Stimulated activated CD8-positive, alpha-beta memory T cell treated with anti-CD3 and anti-CD28 coated beads, Interleukin-7, amount 100 ng/mL, for 24 hours (primary cell): ENCODE measurements at regions not wholly inside any gene's neighbourhood (a gene's known extent, or its start where the extent isn't known, plus 50 kb on each side); places are given as distances from the start of the nearest gene placed in this dataset.
"Not testable (repeated sequence)": the region's sequence is repeated elsewhere in the genome, so short reads cannot be mapped to it uniquely, and the experiment has no call there.

Experiments used
- DNase-seq: peaks from one replicate; pipeline ENCODE4 v3.0.0-alpha.2; 2020; ENCODE audit warnings: low read depth

DNA sequence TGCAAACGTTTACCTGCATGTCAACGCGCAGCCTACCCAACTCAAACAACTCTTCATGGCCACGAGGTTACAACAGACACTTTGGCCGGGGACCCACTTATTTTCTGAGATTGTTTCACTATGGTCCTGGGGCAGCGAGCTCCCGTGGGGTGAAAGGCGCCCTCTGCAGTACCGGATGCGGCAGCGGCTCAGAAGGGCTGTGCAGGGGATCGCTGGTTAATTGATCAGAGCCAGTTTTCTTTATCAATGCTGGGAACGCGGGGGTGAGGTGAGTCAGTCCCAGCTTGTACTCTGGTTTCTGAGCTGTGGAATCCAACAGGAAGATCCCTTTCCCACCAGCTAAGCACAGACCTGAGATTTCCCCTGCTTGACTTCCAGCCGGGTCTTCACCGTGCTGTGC is 366.5 kb upstream of the KLF6 start:
- DNase-seq, result no peak

DNA sequence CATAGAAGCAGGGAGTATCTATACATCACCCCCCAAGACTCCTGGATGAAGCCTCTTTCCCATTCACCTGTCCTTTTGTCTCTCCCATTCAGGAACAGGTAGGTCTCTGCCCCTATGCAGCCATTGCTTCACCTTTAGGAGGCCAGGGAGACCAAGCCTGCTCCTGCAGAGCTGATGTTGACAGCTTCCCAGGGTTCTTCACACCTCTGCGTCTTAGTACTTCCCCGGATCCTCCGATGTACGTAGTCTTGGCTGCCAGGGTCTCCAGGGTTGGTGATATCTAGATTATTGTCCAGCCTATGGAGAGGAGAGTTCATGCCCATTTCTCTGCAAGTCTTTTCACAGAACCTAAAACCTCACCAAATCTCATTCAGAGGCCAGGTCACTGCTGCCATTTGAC is 365.7 kb upstream of the KLF6 start:
- DNase-seq, result no peak

DNA sequence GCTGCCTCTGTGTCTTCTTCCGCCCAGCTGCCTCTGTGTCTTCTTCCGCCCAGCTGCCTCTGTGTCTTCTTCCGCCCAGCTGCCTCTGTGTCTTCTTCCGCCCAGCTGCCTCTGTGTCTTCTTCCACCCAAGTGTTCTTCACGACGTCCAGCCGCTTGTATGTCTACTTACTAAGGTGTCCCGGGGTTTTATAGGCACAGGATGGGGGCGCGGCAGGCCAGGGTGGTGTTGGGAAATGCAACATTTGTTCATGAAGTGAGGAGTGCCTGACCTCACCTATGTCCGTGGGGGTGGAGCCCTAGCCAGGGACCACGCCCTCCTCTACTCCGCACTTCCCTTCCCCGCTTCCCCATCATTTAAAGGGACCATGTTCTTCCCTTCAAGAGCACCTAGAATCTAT is 364.5 kb upstream of the KLF6 start:
- DNase-seq, result not testable (repeated sequence)

- DNase-seq, result no peak
Observed at GRCh38 chr10:4147245-4147644, 362.2 kb upstream of the KLF6 start.

- DNase-seq, result no peak
Observed at GRCh38 chr10:4144817-4145216, 359.8 kb upstream of the KLF6 start.

DNA sequence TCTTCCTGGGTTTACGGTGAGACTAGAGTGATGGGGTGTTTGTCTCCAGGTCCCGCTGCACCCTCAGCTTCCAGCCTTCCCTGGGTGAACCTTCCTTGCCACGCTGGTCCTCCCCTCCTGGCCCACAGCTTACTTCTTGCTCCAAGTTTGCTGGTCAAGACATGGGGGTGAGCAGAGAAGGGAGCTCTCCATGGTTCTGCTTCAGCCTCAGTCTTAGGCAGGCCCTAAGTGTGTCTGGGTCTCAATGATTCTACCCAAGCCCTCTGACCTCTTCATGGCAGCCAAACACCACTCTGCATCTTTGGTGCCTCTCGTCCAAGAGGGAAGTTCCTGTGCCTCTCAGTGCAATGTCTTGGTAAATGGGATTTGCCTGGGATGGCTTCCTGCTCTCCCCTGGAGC is 356.5 kb upstream of the KLF6 start:
- no peak for DNase-seq

- no peak for DNase-seq
Observed at GRCh38 chr10:4138146-4138721, 353.2 kb upstream of the KLF6 start.

- DNase-seq, result no peak
Observed at GRCh38 chr10:4137299-4137698, 352.3 kb upstream of the KLF6 start.

DNA sequence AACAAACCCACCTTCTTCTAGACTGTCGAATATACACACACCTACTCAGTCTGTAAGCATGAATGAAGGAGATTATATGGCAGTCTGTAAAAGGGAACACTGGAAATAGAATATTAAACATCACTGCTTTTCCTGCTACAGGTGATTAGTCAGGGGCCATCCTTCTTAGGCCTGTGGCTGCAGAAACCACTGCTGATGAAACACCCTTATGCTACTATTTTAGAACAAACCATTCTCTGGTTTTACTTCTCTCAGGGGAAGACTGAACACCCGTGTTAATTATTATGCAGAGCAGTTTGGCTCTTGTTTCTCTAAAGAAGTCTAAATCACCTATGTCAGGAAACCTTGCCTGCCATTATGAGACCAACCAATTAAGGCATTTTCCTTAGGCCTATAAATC is 351.1 kb upstream of the KLF6 start:
- no peak for DNase-seq

DNA sequence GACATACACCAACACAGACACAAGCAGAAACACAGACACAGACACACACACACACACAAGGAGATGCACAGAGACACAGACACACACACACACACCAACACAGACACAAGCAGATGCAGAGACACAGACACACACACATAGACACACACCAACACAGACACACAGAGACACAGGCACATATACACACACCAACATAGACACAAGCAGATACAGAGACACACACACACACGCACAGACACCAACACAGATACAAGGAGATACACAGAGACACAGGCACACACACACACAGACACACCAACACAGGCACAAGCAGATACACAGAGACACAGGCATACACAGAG is 347.2 kb upstream of the KLF6 start:
- no peak for DNase-seq

DNA sequence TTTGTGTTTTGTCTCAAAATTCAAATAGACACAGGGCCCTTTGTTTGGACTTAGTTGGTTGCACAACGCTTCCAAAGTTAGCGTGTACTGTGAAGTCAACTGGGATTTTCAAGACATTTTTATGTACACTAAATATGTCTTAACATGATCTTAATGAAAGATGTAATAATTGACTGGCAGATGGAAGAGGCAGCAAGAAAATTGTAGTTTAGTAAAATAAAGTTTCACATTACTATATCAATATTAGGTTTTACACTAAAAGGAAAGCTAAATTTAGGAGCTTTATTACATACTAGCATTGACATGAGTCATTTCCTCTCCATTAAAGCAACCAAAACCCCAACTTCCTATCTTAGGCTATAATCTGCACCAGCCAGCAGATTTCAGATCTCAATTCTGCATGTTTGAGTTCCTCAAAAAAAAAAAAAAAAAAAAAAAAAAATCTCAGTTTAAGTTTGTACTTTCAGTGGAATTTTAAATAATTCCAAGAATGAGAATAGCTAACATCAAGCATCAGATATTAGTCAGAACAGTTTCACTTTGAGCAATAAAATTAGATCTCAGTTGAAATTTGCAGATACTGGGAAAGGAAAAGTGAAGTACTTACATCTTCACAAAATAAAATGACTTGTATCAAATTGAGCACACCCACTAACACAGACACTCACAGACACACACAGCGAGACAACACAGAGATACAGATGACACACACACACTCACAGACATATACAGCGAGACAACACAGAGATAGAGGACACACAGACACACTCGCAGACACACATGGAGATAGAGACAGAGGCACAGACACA is 346.6 kb upstream of the KLF6 start:
- no peak for DNase-seq

DNA sequence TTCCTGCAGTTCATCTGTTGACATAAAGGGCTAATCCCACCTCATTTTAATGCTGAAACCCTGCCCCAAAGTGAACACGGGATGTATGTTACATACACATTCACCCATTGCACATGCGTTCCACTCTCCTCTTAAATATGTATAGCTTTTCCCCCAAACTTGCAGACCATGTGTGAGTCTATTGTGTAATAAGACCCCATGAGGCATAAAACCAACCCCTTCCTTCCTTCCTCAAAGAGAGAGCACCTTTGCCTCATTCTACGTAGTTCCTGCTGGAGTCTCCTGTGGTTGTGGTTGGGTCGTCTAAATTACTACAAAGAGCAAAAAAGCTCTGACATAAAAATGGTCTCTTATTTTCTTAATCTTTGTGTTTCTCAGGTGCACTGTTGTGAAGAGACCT is 345.7 kb upstream of the KLF6 start:
- DNase-seq, result no peak

DNA sequence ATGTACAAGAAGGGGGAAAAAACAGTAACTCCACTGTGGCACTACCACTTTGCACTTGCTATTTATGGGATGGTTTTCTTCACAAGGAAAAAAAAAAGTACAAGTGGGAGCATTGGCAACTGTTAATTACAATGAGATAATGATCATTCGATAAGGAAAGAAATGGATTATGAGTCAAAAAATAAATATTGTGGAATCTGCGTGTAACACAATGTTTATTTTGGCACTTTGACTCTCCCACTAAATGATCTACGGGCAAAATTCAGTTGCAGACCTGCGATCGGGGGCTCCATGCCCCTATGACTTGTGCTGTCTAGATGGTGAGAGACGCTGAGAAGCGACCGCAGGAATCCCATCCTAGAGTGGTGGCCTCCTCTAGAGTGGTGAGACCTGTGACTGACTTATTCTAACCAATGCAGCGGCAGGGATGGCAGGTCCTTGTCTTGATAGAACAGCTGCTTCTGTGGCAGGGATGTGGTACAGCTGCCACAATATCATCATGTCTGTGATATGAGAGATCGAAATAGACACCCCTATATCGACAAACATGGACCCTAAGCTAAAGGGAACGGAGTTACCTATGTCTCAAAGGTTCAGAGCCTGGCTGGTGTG is 345.0 kb upstream of the KLF6 start:
- DNase-seq, result no peak

DNA sequence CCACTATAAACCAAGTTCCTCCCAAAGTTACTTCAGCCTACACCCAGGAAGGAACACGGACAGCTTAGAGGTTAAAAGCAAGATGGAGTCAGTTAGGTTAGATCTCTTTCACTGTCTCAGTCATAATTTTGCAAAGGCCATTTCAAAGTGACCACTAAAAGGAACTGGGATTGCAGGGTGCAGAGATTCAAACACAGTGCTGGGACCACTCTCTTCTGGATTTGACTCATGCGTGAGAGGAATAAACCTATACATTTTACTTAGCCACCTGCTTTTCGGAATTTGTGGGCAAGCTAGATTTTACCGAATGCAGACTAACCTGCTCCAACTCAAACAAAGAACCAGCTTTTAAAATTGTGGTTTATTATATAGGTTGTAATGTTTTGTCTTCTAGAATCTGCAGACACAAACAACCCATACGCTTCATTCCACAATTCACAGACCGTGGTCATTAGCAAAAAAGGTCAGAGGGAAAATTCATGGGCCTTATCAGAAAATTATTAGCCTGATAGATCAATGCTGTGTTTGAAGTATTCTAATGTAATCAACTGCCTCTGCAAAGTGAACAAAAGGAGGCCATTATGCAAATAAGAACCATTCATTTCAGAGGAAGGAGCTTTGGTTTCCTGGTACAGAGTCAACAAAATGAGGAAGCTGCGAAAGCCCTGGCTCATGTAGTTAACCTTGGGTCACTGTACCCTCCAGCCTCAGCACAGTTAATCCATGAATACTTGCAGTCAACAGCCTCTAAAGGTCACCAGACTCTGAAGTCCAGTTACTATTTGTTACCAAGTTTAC is 342.7 kb upstream of the KLF6 start:
- DNase-seq, result no peak

DNA sequence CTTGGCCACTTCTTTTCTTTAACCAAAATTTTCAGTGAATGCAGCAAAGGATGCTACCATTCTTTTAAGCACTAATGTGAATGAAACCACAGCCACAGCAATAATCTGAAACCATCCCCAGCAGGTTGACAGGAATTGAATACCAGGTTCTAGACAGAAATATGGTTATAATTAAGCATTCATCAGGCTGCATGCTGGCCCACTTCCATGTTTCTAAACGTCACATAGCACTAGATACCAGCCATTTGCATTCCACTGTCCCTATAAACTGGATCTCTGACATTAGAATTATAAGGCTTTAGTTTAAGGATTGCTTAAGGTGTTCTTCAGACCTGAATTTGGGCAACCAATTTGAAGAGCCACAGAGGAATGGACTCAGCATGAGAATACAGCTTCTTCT is 340.8 kb upstream of the KLF6 start:
- DNase-seq, result no peak

- no peak for DNase-seq
Observed at GRCh38 chr10:4121502-4122380, 336.7 kb upstream of the KLF6 start.

GRCh38 chr10:4120096-4120853 is 335.3 kb upstream of the KLF6 start:
- DNase-seq, result no peak

DNA sequence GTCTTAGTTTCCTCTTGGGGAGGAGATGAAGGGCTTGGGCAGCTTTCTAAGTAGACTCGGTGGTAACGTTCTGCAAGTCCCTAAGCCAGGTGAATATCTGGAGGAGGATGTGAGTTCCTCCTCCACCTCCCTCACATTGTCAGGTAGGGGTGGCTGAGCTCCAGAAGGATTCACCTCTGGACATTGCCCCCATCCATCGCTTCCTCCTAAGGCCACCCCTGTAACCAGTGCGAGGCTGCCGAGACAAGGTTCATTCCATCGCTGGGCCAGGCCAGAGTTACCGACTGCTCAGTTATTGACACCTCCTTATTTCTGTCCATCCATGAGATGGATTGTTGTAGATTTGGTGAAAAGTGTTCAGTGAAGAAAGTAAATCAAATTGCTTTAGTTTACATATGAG is 334.1 kb upstream of the KLF6 start:
- DNase-seq, result no peak

- no peak for DNase-seq
Observed at GRCh38 chr10:4117604-4118003, 332.6 kb upstream of the KLF6 start.

DNA sequence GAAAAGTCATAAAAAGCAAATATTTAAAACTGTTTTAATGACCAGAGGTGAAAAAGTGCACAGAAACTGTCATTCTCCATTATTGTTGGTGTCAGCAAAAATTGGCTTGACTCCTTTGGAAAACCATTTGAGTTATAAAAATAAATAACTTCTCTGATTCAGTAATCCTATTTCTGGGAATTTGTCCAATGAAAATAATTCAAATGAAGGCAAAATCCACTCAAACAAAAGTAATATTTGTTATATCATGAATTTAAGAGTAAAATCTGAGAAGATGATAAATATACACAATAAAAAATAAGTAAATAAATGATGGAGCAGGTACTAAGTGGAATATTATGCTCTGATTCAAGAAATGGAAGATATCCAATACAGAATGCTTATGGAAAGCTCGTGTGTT is 326.6 kb upstream of the KLF6 start:
- no peak for DNase-seq

DNA sequence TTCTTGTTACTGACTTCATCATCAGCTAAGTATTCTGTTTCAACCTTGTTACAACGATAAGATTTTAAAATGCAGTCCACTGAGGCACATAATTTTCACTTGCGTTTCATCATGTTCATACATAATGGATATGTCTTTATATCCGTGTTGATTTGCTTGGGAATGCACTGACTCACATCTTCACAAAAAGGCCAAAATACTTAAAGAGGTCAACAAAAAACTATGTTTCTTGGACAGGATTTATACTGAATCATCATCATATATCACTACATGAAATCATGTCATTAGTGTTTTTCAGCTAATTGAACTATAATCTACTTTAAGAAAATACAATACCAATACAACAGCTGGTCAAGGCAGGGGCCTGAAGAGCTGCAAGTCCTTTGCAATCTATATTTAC is 324.5 kb upstream of the KLF6 start:
- no peak for DNase-seq
